HG03103 (cell line): ENCODE measurements at regions not wholly inside any gene's neighbourhood (a gene's known extent, or its start where the extent isn't known, plus 50 kb on each side); places are given as distances from the start of the nearest gene placed in this dataset.
A peak's percentile ranks its signal among the peaks of the same experiment; 100 is the strongest.
"Not testable (repeated sequence)": the region's sequence is repeated elsewhere in the genome, so short reads cannot be mapped to it uniquely, and the experiment has no call there.

Experiments used
- ATAC-seq: cut with Tn5 transposase; IDR thresholded peaks from one replicate; pipeline ENCODE4 v1.9.1; 2021; ENCODE audit warnings: low read depth; ENCODE audit not compliant: unreplicated experiment

GRCh38 chr3:109648027-109648426, 310.7 kb upstream of the DPPA4 start:
- ATAC-seq: no peak

DNA sequence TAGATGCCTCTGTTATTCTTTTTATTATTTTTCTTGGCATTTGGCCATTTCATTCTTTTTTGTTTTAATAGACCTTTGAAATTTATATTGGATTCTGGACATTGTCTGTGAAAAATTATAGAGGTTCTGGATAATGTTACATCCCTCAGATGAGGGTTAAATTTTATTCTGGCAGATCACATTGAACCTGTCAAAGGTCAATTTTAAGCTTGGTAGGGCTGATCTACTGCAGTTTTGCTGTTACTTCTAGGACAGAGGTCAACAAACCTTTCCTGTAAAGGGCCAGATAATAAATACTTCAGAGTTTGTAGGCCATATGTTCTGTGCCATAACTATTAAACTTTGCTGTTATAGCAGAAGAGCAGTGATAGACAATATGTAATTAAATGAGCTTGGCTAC, 318.9 kb upstream of the DPPA4 start:
- no peak for ATAC-seq

- no peak for ATAC-seq
Measured at GRCh38 chr3:109678600-109678999, 341.3 kb upstream of the DPPA4 start.

GRCh38 chr3:109679664-109680063, 342.3 kb upstream of the DPPA4 start:
- ATAC-seq: no peak

GRCh38 chr3:109683746-109684145, 346.4 kb upstream of the DPPA4 start:
- no peak for ATAC-seq

- ATAC-seq: no peak
Measured at GRCh38 chr3:109685084-109686079, 348.0 kb upstream of the DPPA4 start.

DNA sequence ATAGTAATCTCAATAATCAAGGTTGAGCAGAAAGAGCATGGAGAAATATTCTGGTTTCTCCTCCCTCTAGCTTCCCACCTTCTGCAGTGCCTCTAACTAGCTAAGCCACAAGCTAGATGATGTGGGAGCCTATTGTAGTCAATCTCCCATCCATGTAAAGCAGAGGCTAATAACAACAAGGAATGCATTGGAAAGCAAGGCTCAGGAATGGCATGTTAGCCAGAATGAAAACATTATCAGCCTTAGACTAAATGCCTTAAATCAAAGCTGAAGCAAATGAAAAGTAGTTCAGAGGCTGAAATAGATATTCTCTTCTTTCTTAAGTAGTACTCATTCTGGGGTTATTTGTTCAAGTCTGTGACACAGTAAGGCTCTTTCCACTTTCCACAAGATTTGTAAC, 350.3 kb upstream of the DPPA4 start:
- no peak for ATAC-seq

DNA sequence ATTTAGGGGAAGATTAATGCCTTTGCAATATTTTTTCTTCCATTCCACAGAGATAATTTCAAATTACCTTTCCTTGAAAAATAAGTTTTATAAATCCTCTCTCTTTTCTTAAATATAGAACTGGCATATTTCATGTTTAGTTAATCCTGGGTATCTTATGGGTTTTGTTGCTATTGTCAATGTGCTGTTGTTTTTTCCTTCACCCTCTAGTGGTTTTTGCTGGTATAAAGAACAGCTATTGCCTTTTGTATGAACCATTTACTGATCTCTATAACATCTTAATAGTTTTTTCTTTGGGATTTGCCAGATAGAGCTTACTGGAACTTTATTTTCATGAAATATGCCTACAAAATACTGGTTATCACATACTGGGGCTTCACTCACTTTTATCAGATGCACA, 359.6 kb upstream of the DPPA4 start:
- no peak for ATAC-seq

DNA sequence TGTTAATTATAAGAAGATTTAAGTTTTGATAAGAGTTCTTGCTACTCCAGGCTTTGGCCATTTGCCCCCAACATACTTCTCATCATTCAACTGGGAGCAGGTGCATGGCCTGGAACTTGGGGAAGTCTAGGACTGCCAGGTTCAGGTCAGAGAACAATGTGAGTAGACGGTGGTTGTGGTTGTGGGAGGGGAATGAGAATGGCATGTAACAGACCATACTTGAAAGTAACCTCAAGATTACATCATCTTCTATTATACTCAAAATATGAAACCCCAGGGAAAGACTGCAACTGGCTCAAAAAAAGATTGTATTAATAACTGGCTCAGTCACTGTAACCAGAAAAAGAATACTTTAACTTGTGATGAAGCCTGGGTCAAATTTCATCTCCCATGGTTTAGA, 364.9 kb upstream of the DPPA4 start:
- ATAC-seq: peak; percentile 72

DNA sequence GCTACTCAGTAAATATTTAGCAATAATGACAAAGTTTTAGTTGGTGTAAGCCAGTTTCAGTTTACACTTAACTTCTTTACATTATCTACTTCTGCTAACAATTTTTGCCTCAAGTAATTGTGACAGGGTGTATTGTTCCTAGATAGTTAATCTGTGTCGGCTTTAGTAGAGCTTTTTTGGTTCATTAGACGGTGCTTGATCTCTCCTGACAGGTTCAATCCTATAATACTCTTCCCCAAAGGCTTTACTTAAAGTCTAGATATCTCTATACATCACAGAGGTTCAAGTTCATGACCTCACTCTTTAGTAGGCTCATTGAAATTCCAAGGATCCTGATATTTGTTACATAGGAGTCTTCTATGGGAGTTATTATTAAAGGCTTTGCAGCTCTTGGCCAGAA, 365.6 kb upstream of the DPPA4 start:
- ATAC-seq: no peak

DNA sequence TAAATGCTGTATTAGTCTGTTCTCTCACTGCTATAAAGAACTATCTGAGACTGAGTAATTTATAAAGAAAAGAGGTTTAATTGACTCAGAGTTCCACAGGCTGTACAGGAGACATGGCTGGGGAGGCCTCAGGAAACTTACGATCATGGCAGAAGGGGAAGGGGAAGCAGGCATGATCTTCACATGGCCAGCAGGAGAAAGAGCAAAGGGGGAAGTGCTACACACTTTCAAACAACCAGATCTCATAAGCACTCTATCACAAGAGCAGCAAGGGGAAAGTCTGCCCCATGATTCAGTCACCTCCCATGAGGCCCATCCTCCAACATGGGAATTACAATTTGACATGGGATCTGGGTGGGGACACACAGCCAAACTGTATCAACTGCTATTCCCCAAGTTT, 367.8 kb upstream of the DPPA4 start:
- not testable (repeated sequence) for ATAC-seq

DNA sequence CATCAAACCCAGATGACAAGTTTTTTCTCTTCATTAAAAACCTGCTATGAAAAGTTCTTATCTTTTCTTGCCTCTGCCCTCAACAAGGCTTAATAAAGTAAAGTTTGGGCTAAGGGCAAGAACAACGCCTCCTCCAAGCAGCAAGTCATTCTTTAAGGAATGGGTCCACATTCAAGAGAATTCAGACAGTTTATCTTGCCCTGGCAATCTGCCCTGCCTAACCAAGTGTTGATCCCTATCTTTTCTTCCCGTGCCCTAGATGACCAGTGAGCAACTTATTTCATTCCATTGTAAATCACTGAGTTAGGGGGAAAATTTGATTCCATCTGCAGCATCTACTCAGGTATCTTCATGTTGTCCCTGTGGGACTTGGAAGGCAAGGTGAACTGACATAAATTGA, 370.3 kb upstream of the DPPA4 start:
- no peak for ATAC-seq

DNA sequence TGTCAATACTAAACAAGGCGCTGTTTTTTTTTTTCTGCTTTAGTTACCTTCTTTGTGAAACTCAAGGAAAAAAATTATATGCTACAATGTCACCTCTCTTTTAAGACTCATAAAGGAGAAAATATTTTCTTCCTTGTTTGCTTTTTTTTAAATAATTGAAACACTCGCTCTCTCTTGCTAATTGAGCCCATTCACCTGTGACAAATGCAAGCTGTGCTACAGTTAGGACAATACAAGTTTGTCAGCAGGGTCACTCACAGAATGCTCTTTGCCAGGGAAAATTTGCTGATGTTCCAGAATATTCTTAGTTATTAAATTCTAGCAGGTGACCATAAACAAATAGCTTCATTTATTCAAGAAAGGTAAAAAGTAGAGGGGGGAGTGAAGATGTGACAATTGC, 375.9 kb upstream of the DPPA4 start:
- no peak for ATAC-seq

DNA sequence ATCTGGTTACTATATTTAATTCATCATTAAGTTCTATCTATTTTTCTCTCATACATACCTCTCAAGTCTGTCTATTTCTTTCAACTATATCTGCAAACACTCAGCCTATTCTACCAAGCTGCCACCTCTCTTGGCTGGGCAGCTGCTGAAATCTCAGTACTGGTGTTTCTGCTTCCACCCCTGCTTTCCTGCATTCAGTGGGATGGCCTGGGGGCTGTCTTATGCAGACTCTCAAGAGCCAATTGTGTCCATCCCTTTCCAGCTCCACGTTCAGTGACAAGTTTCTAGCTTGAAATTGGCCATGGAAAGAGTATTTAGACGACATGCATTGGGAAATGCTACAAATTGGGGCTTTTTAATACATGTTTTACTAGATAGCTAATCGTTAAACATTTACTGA, 378.4 kb upstream of the DPPA4 start:
- ATAC-seq: no peak

DNA sequence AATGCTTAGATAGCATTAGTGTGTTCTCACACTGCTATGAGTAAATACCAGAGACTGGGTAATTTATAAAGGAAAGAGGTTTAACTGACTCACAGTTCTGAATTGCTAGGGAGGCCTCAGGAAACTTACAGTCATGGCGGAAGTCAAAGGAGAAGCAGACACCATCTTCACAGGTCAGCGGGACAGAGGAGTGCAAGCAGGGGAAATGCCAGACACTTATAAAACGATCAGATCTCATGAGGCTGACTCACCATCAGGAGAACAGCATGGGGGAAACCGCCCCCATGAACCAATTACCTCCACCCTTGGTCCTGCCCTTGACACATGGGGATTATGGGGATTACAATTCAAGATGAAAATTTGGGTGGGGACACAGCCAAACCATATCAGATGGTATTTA, 381.5 kb upstream of the DPPA4 start:
- ATAC-seq: no peak

GRCh38 chr3:109728861-109729494, 391.6 kb upstream of the DPPA4 start:
- ATAC-seq: no peak

GRCh38 chr3:109731639-109732473, 394.5 kb upstream of the DPPA4 start:
- ATAC-seq: peak; percentile 89

- ATAC-seq: no peak
Measured at GRCh38 chr3:109743981-109744380, 406.6 kb upstream of the DPPA4 start.

GRCh38 chr3:109772520-109772919, 435.2 kb upstream of the DPPA4 start:
- ATAC-seq: no peak

DNA sequence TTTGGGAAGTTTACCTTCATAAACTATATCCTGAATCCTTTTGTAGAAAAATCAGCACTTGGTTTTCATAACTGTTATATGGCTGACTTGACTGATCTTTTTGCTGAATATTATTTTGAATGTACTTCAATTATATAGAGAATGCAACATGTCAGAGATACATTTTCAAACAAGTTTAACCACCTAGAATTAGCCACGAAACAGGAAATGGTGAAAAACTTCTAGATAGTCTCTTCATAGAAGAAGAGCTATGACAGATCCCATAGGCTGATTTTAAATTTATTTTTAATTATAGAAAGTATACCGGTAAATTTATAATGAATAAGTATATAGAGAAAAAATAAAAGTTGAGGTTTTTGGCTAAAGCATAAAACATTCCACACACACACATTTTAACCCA, 436.8 kb upstream of the DPPA4 start:
- ATAC-seq: no peak

GRCh38 chr3:109784285-109784684, 446.9 kb upstream of the DPPA4 start:
- no peak for ATAC-seq
